ENCODE measurements at regions not wholly inside any gene's neighbourhood (a gene's known extent, or its start where the extent isn't known, plus 50 kb on each side); places are given as distances from the start of the nearest gene placed in this dataset.

GRCh38 chr3:152113413-152113812, 155.3 kb upstream of the MBNL1 start:
- no peak overlapping the region for H3K4ac ChIP-seq (replicated peaks; ENCODE audit: insufficient read length, low read depth, low read length)
- H3K14ac ChIP-seq (ENCODE audit: insufficient read length): no peak overlapping the region
- 94% methylated on average over 1 of the region's 1 CpG; no CpG with 5 or more reads in 1 of the 2 experiments for WGBS, 2 experiments (ENCODE audit: extremely low coverage in 1 of 2, insufficient coverage in 1 of 2, insufficient read length in 1 of 2, insufficient replicate concordance in 2 of 2, low coverage in 1 of 2, low lambda C conversion rate in 2 of 2, missing lambda C conversion rate in 1 of 2)
- H3K27ac ChIP-seq (ENCODE audit: low read depth, low read length): no peak overlapping the region
- no peaks in the 10 kb centered on the region for H3K79me2 ChIP-seq (ENCODE audit: control insufficient read depth in 1 of 2, insufficient read depth in 2 of 2, low read length in 2 of 2)
- no peak overlapping the region for H2BK120ac ChIP-seq (replicated peaks; ENCODE audit: low read depth, low read length)
- H3K4me1 ChIP-seq (replicated peaks in 1 of 4; ENCODE audit: control insufficient read depth in 3 of 4, insufficient read depth in 4 of 4, low read length in 3 of 4): no peaks in the 10 kb centered on the region
- no peaks in the 10 kb centered on the region for H4K20me1 ChIP-seq (replicated peaks in 1 of 2; ENCODE audit: control insufficient read depth in 1 of 2, insufficient read depth in 2 of 2, low read length in 2 of 2)
- no peak overlapping the region for H2BK12ac ChIP-seq (ENCODE audit: low read depth, low read length)
- no peaks in the 10 kb centered on the region for H3K9me3 ChIP-seq (ENCODE audit: insufficient read depth in 2 of 2, low read depth in 1 of 2, low read length in 1 of 2)
- no peak overlapping the region for H2AK5ac ChIP-seq (ENCODE audit: low read depth, low read length)
- H4K5ac ChIP-seq (ENCODE audit: insufficient read length, low read depth, low read length): no peak overlapping the region
- H2AFZ ChIP-seq (ENCODE audit: low read length): no peak overlapping the region
- H3K18ac ChIP-seq (ENCODE audit: extremely low read depth, low read length): no peak overlapping the region
- no peak overlapping the region for H3K4me2 ChIP-seq (ENCODE audit: insufficient read depth in 1 of 2, low read depth in 2 of 2, low read length in 2 of 2)
- H3K36me3 ChIP-seq (ENCODE audit: control insufficient read depth in 2 of 4, insufficient read depth in 4 of 4, low read length in 3 of 4): no peaks in the 10 kb centered on the region
- ChIA-PET POLR2A (ENCODE audit: partially characterized antibody) (no interaction called here), CTCF (ENCODE audit: partially characterized antibody) (no interaction called here)
- no peak overlapping the region for H2BK15ac ChIP-seq (ENCODE audit: low read length)
- DNase-seq (ENCODE audit: low read depth in 1 of 2, low spot score in 2 of 2) (no peak), FAIRE-seq (no peak)
- H2BK5ac ChIP-seq (ENCODE audit: low read depth, low read length): no peak overlapping the region
- H2BK20ac ChIP-seq (ENCODE audit: low read length): no peak overlapping the region
- H4K8ac ChIP-seq (ENCODE audit: extremely low read depth, insufficient read depth, low read length): no peak overlapping the region
- no peak overlapping the region for H3K56ac ChIP-seq (replicated peaks; ENCODE audit: insufficient read length, low read depth, low read length)
- H3K27me3 ChIP-seq (replicated peaks in 1 of 4; ENCODE audit: control insufficient read depth in 3 of 4, extremely low read depth in 1 of 4, insufficient read depth in 3 of 4, low read length in 3 of 4): no peaks in the 10 kb centered on the region
- H3K23ac ChIP-seq (ENCODE audit: insufficient read length): no peak overlapping the region
- no peak overlapping the region for H3K9ac ChIP-seq (replicated peaks in 1 of 4; ENCODE audit: extremely low read depth in 1 of 4, low read depth in 3 of 4, low read length in 3 of 4)
- no peak overlapping the region for H4K91ac ChIP-seq (replicated peaks; ENCODE audit: insufficient read length, low read length)
- no peaks in the 10 kb centered on the region for H3K79me1 ChIP-seq (ENCODE audit: low read depth, low read length)
- no peaks in the 10 kb centered on the region for H3K23me2 ChIP-seq (ENCODE audit: low read depth, low read length)
- H3K4me3 ChIP-seq (ENCODE audit: extremely low read depth in 1 of 4, insufficient read depth in 2 of 4, low read depth in 3 of 4, low read length in 4 of 4): no peak overlapping the region
- TF ChIP-seq RBBP5 (IDR thresholded peaks at IDR 0.05; ENCODE audit: borderline replicate concordance, low read depth, low read length) (no peak), EP300 (IDR thresholded peaks at IDR 0.05; ENCODE audit: borderline replicate concordance in 1 of 2, low read depth in 2 of 2, low read length in 2 of 2) (no peak), CBX8 (IDR thresholded peaks at IDR 0.05; ENCODE audit: borderline replicate concordance, low read depth, low read length) (no peak), CHD1 (IDR thresholded peaks at IDR 0.05; ENCODE audit: low read depth, low read length) (no peak), CREB1 (IDR thresholded peaks at IDR 0.05) (no peak), RNF2 (IDR thresholded peaks at IDR 0.05; ENCODE audit: borderline replicate concordance, low read depth, low read length, missing control alignments, poor library complexity, severe bottlenecking) (no peak), FOSL1 (IDR thresholded peaks at IDR 0.05; ENCODE audit: insufficient read depth, low read depth, low read length) (no peak), CTBP2 (IDR thresholded peaks at IDR 0.05; ENCODE audit: borderline replicate concordance, insufficient read depth, insufficient read length, low read length) (no peak), ATF2 (IDR thresholded peaks at IDR 0.05; ENCODE audit: low read length) (no peak), ATF3 (IDR thresholded peaks at IDR 0.05; ENCODE audit: insufficient read depth, low read depth, low read length) (no peak), GABPA (IDR thresholded peaks at IDR 0.05; ENCODE audit: borderline replicate concordance, insufficient read depth, low read length) (no peak), SP4 (IDR thresholded peaks at IDR 0.05; ENCODE audit: low read length) (no peak)
